ENCODE measurements at regions not wholly inside any gene's neighbourhood (a gene's known extent, or its start where the extent isn't known, plus 50 kb on each side); places are given as distances from the start of the nearest gene placed in this dataset.
"Not testable (repeated sequence)": the region's sequence is repeated elsewhere in the genome, so short reads cannot be mapped to it uniquely, and the experiment has no call there.

DNA sequence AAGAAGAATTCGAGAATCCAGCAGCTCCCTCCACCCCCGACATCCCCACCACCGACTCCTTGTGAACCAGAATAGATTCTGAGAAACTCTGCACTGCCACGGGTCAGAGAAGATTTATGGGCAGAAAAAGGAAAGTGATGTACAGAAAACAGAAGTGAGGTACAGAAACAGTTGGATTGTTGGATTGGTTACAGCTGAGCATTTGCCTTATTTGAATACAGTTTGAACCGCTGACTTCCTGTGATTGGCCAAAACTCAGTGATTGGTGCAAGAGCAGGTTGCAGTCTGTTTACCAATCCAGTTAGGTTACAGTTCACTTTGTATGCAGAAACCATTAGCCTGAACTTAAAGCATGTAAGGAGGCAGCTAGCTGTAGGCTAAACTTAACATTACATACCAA is 131.2 kb upstream of the HDDC2 start:
- no peak for DNase-seq

DNA sequence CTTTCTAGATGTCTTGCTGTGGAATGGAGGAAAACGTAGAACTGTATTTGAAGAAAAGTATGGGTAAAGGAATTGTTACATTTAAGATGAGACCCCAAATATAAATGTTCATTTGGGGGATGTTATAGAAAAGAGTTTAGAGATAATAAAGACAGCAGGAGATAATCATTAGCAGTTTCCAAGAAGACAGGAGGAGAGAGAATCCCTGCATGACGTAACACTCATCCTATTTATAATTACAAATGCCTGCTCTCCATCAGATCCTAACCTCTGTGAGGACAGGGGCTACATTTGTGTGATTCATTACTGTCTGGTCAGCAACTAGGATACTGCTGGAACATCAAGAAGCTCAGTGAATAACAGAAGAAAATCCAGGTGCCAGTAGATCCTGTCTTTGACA is 133.0 kb upstream of the HDDC2 start:
- DNase-seq, result no peak

DNA sequence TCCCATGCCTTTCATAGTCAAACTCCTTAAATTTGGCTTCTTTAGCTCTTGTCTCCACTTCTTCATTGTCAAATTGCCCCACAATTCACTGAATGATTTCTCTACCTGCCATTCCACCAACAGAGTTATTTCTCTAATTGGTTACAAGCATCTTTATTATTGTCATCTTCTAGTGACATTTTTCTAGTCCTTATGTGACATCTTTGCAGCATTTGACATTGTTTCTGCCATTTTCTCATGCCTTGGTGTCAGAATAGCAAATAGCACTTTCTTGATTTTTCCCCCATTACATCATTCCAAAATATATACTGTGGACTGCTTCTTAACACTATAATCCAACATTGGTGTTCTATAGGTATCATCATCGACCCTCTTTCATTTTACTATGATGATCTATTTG is 137.7 kb upstream of the HDDC2 start:
- DNase-seq, result no peak

DNA sequence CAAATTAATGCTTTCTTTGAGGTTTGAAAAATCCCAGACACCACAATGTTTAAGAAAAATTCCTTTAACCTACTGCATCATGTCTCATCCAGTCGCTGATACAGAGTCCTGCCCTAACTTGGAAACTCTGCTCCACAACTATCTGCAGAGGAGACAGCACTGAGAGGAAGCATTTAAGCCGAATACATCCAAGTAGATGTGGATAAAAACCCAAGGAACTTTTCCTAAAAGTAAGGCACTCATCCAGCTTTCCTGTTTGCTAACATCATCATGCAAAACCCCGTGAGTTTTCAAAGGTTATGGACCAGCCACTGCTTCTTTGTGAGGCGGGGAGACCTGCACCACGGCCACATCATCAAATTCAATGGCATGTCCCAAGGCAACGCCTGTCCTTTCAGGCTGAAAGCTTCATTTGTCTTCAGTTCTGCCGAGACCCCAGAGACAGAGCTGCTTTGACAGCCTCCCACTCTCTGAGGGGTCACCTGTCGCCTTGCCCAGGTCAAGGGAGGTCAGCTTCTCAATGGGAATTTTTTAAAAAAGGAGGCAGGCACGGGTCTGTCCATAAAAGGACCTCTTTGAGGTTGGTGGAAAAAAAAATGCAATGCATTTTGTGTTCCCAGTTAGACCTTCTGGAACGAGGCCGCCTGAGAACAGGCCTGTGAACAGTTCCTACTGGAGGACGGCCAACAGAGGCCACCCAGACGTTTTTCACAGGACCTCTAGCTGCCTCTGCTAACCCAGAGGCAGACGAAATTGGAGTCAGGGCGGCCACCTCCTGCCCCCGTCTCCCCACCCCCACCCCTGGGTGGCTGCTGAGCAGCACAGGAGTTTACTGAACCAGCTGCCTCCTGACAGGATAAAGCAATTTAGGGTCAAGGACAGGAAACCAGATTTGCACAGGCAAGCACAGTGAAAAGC is 142.5 kb upstream of the HDDC2 start:
- peak; percentile 71 for DNase-seq

DNA sequence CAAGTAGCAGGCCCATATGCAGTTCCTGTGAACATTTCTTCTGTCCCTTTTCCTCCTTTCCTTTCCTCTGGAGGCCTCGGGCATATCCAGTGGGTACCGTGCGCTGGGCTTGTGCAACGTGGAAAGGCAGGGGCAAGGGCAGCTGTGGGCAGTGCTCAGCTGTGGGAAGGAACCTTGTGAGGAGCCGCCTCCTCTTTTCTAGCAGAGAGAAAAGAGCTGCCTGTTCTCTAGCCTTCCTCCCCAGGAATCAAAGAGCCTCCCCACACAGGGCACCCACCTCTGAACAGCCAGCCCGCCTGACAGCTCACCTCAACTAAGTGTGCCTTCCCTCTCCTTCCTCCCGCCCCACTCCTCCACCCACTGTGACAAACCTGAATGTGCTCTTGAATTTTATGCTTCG is 143.3 kb upstream of the HDDC2 start:
- DNase-seq, result peak; percentile 22

DNA sequence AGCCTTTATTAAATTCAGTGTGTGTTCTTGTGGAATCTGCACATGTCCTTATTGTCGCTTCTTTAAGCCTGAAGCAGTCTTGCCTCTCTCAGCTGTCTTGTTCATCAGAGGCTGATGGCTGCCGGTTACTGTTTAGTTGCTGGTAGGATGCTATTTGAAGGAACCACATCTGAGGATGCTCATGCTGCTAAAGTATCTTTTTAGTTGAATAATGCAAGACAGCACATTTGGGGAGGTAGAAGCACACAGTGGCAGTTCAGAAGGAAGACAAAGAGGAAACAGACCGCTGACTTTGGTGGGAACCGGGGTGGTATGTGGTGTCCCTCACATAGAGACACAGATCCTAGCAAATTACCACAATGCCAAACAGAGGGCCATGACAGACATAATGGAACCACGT is 144.2 kb upstream of the HDDC2 start:
- DNase-seq, result no peak

DNA sequence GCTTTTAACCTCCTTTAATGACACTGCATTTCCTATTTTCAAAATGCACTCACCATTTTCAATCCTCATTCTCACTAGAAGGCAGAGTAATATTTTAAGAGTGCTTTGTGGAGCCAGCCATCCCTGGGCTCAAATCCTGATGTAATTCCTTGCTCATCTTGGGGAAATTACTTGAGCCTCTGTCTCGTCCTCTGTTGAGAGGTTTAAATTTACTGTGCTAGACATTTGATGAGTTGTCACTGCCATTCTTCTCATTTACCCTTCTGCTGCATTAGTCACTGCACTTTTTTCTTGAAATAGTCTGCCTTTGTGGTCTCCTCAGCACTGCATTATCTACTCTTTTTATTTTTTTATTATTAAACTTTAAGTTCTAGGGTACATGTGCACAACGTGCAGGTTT is 150.0 kb upstream of the HDDC2 start:
- DNase-seq, result no peak

DNA sequence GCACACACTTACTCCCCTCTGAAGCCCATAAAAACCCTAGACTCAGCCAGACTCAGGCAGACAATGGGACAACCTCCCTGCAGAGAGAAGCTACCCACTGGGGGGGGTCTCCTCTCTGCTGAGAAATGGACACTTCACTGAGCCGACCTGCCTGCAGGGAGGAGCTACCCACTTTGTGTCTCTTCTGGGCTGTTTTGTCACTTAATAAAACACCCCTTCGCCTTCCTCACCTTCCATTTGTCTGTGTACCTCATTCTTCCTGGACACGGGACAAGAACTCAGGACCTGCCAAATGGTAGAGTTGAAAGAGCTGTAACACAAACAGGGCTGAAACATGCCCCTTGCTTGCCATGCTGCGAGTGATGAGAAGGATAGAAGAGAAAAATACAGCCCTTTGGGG is 151.7 kb upstream of the HDDC2 start:
- DNase-seq, result no peak

DNA sequence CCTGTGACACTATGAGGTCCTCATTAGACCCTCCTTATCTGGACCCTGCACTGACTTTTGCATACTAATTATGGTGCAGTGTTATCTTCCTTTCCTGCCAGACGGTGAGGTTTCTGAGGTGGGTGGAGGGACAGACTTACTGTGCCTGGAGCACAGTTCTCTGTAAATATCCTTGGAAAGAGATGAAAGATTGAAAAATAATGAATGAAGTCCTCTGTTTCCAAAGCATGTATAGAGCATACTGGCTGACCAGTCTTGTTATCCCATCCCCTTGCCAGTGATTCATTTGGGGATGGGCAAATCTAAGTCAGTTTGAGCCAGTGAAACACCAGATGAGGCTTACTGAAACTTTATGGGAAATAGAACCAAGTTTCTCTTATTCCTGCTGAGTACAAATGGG is 152.6 kb upstream of the HDDC2 start:
- DNase-seq, result no peak

DNA sequence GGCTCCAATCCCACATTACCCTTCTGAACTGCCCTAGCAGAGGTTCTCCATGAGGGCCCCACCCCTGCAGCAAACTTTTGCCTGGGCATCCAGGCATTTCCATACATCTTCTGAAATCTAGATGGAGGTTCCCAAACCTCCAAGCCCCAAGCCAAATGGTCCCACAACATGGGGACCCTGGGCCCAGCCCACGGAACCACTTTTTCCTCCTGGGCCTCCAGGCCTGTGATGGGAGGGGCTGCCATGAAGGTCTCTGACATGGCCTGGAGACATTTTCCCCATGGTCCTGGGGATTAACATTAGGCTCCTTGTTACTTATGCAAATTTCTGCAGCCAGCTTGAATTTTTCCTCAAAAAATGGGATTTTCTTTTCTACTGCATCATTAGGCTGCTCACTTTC is 156.7 kb upstream of the HDDC2 start:
- not testable (repeated sequence) for DNase-seq

DNA sequence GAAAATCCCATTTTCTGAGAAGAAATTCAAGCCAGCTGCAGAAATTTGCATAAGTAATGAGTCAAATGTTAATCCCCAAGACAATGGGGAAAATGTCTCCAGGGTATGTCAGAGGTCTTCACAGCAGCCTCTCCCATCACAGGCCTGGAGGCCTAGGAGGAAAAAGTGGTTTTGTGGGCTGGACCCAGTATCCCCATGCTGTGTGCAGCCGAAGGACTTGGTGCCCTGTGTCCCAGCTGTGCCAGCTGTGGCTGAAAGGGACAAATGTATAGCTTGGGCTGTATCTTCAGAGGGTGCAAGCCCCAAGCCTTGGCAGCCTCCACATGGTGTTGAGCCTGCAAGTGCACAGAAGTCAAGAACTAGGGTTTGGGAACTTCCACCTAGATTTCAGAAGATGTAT is 163.6 kb upstream of the HDDC2 start:
- DNase-seq, result not testable (repeated sequence)

DNA sequence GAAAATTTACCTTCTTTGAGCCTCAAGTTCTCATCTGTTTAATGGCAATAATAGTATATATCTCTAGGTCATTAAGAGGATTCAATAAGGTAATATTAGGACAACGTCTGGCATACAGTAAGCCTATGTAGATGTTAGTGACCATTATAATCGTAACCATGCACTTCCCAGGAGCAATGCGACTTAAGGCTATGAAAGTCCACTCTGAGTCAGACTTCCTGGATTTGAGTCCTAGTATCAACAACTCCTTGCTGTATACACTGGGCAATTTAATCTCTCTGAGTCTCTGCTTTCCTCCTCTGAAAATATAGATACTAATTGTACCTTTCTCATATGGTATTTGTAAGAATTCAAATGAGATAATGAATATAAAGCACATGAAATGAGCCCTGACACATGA is 168.1 kb upstream of the HDDC2 start:
- no peak for DNase-seq

DNA sequence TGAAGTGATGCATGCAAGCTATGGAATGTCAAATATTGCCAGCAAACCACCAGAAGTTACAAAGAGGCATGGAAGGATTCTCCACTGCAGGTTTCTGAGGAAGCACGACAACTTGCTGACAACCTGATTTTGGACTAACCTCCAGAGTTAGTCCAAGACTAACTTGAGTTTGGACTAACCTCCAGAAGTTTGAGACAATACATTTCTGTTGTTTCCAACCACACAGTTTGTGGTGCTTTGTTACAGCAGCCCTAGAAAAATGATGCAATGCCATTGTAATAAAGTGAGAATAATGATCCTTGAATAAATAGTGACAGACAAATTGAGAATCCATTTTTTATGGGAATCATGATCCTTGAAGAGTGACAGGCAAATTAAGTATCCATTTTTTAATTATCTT is 169.9 kb upstream of the HDDC2 start:
- no peak for DNase-seq

DNA sequence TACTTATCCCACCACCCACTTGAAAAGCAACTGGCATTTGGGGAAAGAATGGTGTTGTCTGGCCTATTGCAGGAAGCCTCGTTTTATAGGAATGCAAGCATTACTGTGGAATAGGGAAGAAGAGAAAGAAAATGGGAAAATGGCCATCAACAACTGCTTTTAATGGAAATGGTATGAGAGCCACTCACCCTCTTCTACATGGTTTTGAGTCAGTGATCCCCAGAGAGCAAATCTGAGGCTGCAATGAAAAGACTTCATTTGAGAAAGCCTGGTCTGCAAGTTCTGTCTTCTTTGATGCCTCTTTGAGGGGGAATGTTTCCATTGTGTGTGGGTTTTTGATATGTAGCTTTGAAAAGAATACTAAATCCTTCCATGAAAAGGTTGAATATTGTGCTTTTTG is 172.3 kb upstream of the HDDC2 start:
- no peak for DNase-seq

DNA sequence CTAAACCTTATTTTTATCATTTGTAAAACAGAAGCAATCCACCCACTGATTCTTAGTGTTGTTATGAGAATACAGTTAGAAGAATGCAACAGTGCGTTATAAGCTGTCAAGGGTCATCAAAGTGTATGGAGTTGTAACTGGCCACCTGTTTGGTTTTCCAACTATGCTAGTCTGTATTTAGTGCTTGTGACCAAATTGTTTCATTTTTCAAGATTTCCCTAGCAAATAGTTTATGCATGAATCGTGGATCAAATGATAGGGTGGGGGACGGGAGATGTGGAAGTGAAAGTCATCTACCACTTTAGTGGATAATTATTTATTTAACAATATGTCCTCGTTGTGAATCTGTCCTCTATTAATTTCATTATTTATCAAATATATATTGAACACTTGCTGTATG is 175.4 kb upstream of the HDDC2 start:
- DNase-seq, result no peak

DNA sequence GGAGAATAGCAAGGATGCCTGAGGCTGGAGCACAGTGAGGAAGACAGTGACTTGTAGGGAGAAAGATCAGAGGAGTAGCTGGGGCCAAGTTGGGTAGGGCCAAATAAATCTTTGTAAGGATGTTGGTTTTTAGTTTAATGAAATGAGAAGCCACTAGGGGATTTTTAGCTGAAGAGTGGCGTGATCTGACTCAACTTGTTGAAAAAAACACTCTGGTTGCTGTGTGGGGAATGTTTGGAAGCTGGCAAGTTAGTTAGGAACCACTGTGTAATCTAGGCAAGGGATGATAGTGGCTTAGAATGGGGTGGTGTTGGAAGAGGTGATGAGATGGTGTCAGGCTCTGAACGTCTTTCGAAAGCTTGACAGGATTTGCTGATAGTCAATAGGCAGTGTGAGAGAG is 176.1 kb upstream of the HDDC2 start:
- no peak for DNase-seq

DNA sequence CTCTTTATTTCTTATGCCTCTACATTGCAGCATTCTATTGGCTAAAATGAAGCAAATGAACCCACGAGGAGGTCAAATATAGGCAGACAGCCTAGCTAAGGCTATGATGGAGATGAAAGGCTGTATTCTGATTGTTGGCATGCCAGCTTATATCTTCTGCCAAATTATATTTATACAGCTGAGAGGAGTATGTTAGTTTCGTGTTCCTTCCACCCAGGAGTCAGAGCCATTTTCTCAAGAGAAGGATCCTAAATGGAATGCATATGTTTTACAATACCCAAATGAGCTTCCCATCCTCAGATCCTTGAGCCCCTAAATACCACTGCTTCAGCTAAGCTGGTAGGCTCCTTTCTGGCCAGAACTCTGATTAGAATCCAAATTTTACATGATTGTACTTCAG is 178.4 kb upstream of the HDDC2 start:
- DNase-seq, result no peak

DNA sequence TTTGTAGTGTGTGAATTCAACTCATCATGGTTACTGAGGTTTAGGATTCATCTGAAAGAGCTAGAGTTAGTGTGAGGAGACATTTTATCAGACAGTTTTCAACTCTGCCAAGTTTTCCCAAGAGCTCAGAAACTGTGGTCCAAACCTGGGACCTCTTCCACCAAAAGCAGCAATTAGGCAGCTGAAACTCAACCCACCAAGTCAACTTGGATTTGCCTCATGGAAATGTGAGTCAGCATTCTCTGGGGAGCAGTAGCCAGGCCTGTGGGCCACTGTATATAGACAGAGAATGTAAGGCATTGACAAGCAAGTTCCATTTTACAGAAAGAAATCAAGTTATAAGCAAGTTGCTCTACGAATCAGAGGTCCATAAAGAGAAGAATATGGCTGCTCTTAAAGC is 178.8 kb upstream of the HDDC2 start:
- DNase-seq, result peak; percentile 58

DNA sequence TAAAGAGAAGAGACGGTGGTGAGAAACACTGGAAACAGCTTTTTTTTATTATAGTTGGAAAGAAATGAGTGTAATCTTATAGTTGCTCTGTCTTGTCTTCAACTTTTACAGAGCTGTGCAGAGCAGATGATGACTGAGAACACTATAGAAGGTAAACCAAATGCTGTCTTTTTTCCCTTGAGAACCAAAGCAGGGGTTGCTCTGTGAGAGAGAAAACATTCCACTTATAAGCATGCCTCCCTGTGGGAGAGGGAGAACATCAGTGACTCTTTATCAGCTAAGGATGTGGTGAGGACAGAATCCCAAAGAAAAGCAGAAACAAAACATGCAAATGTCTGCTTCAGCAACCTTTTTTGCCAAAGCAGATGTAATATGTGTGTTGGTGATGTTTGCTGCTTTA is 179.3 kb upstream of the HDDC2 start:
- DNase-seq, result no peak

DNA sequence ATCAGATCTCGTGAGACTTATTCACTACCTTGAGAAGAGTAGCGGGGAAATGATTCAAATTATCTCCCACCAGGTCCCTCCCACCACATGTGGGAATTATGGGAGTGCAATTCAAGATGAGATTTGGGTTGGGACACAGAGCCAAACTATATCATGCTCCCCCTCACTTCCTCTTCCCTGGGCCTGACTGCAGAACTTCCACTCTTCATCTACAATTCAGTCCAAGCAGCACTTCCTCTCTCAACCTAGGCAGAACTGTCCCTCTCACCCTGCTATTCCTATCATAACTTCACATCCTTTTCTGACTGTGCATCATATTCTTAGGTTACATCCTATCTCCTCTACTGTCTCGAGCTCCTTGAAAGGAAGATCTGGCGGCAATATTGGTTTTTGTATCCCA is 184.0 kb upstream of the HDDC2 start:
- DNase-seq, result no peak

DNA sequence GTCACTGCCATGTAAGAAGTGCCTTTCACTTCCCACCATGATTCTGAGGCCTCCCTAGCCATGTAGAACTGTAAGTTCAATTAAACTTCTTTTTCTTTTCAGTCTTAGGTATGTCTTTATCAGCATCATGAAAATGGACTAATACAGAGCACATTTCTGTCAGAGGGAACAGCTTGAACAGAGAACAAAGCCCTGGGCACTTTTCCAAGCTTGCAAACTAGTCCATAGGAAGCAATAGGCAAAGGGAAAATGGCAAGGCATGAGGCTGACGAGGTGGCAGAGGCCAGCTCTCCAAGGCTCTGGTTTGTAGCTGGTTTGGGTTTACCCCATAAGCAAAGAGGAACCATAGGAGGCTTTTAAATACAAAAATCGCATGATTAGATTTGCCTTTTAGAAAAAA is 185.1 kb upstream of the HDDC2 start:
- DNase-seq, result no peak

DNA sequence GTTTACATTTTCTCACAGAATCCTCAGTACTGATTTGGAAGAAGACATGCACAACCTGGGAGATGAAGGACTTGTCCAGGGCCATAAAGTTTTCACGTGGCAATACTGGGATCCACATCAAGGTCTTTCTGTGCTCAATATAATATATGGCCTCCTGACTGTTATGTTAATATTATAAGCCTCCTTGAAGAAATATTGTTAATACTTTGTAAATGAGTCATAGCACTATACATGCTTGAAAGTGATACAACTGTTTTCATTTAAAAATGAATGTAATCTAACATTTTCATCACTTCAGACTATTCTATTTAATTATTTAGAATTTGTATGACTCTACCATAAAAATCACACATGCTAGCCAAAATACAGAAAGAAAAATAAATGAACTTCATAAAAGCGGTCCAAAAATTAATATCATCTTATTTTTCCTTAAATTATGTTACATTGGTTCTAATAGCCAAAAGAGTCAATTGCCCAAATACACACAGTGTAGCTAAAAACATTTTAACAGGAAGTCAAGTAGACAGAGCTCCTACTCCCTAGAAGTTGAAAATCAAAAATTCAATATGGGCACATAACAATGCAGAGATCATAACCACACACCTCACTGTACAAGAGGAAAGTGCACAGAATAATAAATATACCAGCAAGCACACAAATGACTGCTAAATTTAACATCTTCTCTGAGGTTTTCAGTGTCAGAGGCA is 188.0 kb upstream of the HDDC2 start:
- no peak for DNase-seq

DNA sequence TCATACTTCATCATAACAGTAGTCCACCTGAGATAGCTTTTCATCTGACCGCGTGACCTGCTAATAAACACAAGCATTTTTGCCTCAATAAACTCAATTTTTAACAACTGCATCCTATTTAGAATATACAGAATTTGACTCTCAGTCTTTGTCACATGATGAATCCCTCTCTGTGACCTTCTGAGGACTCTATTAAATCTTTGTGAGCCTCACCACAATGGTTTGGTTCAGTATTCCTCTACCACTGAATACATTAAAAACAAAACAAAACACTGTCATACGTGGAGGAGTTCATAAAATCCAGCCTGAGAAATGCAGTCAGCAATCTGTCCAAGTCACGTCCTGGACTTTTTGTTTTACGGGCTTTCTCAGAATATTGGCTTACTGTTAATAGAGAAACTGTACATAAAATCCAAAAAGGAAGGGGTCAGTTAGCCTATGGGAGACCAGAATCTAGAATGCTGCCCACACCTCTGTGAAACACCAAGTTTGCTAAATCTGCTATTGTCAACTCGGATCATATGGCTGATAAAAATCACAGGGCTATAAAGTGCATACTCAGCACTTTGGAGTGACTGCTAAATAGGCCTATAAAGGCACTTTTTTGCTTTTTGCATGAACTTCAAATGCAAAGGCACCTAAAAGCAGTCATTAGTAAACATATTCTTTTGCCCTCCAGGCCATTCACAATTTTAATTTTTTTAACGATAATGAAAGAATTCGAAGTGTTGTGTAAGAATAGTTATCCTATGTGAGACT is 190.3 kb upstream of the HDDC2 start:
- DNase-seq, result no peak

DNA sequence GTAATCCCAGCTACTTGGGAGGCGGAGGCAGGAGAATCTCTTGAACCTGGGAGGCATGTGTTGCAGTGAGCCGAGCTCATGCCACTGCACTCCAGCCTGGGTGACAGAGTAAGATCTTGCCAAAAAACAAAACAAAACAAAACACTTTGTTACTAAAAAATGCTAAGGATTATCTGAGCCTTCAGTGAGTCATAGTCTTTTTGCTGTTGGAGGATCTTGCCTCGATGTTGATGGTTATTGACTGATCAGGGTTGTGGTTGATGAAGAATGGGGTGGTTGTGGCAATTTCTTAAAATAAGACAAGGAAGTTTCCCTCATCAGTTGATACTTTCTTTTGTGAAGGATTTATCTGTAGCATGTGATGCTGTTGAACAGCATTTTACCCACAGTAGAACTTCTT is 196.8 kb upstream of the HDDC2 start:
- no peak for DNase-seq
